ENCODE measurements at regions not wholly inside any gene's neighbourhood (a gene's known extent, or its start where the extent isn't known, plus 50 kb on each side); places are given as distances from the start of the nearest gene placed in this dataset.
"Not testable (repeated sequence)": the region's sequence is repeated elsewhere in the genome, so short reads cannot be mapped to it uniquely, and the experiment has no call there.

GRCh38 chr6:14294270-14294951, 176.8 kb downstream of the CD83 start:
- Mint-ChIP-seq H3K27ac (no peak overlapping the region), H3K27me3 (no peaks in the 10 kb centered on the region), H3K36me3 (no peaks in the 10 kb centered on the region), H3K9me3 (no peaks in the 10 kb centered on the region), H3K4me1 (no peaks in the 10 kb centered on the region), H3K4me3 (no peak overlapping the region)
- Histone ChIP-seq H3K4me1 (ENCODE audit: insufficient read depth, low read length) (no peaks in the 10 kb centered on the region), H3K27me3 (ENCODE audit: insufficient read depth, low read length) (no peaks in the 10 kb centered on the region), H3K36me3 (ENCODE audit: insufficient read depth, low read length) (no peaks in the 10 kb centered on the region), H3K4me3 (ENCODE audit: low read length in 2 of 2) (no peak overlapping the region), H3K9me3 (ENCODE audit: control insufficient read depth in 1 of 2, low read length in 2 of 2) (no peaks in the 10 kb centered on the region), H3K27ac (ENCODE audit: low read depth, low read length) (no peak overlapping the region)
- POLR2A ChIA-PET (ENCODE audit: partially characterized antibody), result no interaction called here
- no peak for DNase-seq
- CTCF ChIA-PET (ENCODE audit: partially characterized antibody), result no interaction called here
- intact Hi-C loops (cut with micrococcal nuclease), result no loop called here

- H3K36me3 Mint-ChIP-seq; H3K9me3 ChIP-seq (ENCODE audit: control insufficient read depth in 1 of 2, low read length in 2 of 2); intact Hi-C loops (cut with micrococcal nuclease); H3K4me1 ChIP-seq (ENCODE audit: insufficient read depth, low read length); H3K27me3 ChIP-seq (ENCODE audit: insufficient read depth, low read length); POLR2A ChIA-PET (ENCODE audit: partially characterized antibody); CTCF ChIA-PET (ENCODE audit: partially characterized antibody); H3K9me3 Mint-ChIP-seq; H3K4me1 Mint-ChIP-seq; H3K27ac Mint-ChIP-seq; DNase-seq; H3K4me3 Mint-ChIP-seq; H3K4me3 ChIP-seq (ENCODE audit: low read length in 2 of 2); H3K27me3 Mint-ChIP-seq; H3K27ac ChIP-seq (ENCODE audit: low read depth, low read length); H3K36me3 ChIP-seq (ENCODE audit: insufficient read depth, low read length): not testable (repeated sequence)
Measured at GRCh38 chr6:14296698-14297097, 179.1 kb downstream of the CD83 start.

GRCh38 chr6:14297118-14297517, 179.5 kb downstream of the CD83 start:
- H3K27me3 Mint-ChIP-seq; H3K36me3 ChIP-seq (ENCODE audit: insufficient read depth, low read length); H3K4me1 Mint-ChIP-seq; H3K4me3 Mint-ChIP-seq; DNase-seq; H3K36me3 Mint-ChIP-seq; H3K4me1 ChIP-seq (ENCODE audit: insufficient read depth, low read length); CTCF ChIA-PET (ENCODE audit: partially characterized antibody); H3K9me3 Mint-ChIP-seq; H3K27ac ChIP-seq (ENCODE audit: low read depth, low read length); H3K27ac Mint-ChIP-seq; POLR2A ChIA-PET (ENCODE audit: partially characterized antibody); intact Hi-C loops (cut with micrococcal nuclease); H3K27me3 ChIP-seq (ENCODE audit: insufficient read depth, low read length); H3K9me3 ChIP-seq (ENCODE audit: control insufficient read depth in 1 of 2, low read length in 2 of 2); H3K4me3 ChIP-seq (ENCODE audit: low read length in 2 of 2): not testable (repeated sequence)

GRCh38 chr6:14300189-14300588, 182.6 kb downstream of the CD83 start:
- H3K9me3 ChIP-seq (ENCODE audit: control insufficient read depth in 1 of 2, low read length in 2 of 2); CTCF ChIA-PET (ENCODE audit: partially characterized antibody); POLR2A ChIA-PET (ENCODE audit: partially characterized antibody); H3K9me3 Mint-ChIP-seq; H3K36me3 Mint-ChIP-seq; DNase-seq; H3K4me1 ChIP-seq (ENCODE audit: insufficient read depth, low read length); intact Hi-C loops (cut with micrococcal nuclease); H3K36me3 ChIP-seq (ENCODE audit: insufficient read depth, low read length); H3K4me3 ChIP-seq (ENCODE audit: low read length in 2 of 2); H3K27me3 Mint-ChIP-seq; H3K4me3 Mint-ChIP-seq; H3K4me1 Mint-ChIP-seq; H3K27ac Mint-ChIP-seq; H3K27me3 ChIP-seq (ENCODE audit: insufficient read depth, low read length); H3K27ac ChIP-seq (ENCODE audit: low read depth, low read length): not testable (repeated sequence)

DNA sequence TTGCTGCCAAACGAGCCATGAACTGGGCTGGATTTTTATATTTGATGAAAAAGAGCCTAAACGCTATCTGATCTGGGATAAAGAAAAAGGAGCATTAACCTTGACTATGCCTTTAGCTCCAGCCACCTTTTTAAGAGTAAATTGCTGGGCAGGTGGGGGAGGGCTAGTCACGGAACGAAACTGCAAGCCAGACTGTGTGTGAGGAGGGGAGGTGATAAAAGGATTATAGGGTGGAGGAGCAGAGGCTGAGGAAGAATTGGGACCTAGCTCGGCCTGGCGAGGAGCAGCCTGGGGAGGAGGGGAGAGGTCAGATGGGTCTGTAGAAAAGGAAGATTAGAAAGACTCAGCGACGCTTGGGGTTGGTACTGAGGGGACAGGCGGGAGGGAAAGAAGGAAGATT, 183.1 kb downstream of the CD83 start:
- H3K36me3 Mint-ChIP-seq; H3K27me3 Mint-ChIP-seq; CTCF ChIA-PET (ENCODE audit: partially characterized antibody); DNase-seq; H3K27ac Mint-ChIP-seq; H3K9me3 ChIP-seq (ENCODE audit: control insufficient read depth in 1 of 2, low read length in 2 of 2); POLR2A ChIA-PET (ENCODE audit: partially characterized antibody); intact Hi-C loops (cut with micrococcal nuclease); H3K4me1 Mint-ChIP-seq; H3K4me1 ChIP-seq (ENCODE audit: insufficient read depth, low read length); H3K4me3 Mint-ChIP-seq; H3K9me3 Mint-ChIP-seq; H3K4me3 ChIP-seq (ENCODE audit: low read length in 2 of 2); H3K27ac ChIP-seq (ENCODE audit: low read depth, low read length); H3K27me3 ChIP-seq (ENCODE audit: insufficient read depth, low read length); H3K36me3 ChIP-seq (ENCODE audit: insufficient read depth, low read length): not testable (repeated sequence)

GRCh38 chr6:14301477-14301876, 183.9 kb downstream of the CD83 start:
- H3K36me3 ChIP-seq (ENCODE audit: insufficient read depth, low read length); POLR2A ChIA-PET (ENCODE audit: partially characterized antibody); H3K9me3 Mint-ChIP-seq; H3K36me3 Mint-ChIP-seq; intact Hi-C loops (cut with micrococcal nuclease); H3K27me3 ChIP-seq (ENCODE audit: insufficient read depth, low read length); H3K4me3 ChIP-seq (ENCODE audit: low read length in 2 of 2); H3K27ac ChIP-seq (ENCODE audit: low read depth, low read length); DNase-seq; H3K4me3 Mint-ChIP-seq; H3K4me1 ChIP-seq (ENCODE audit: insufficient read depth, low read length); H3K4me1 Mint-ChIP-seq; CTCF ChIA-PET (ENCODE audit: partially characterized antibody); H3K27ac Mint-ChIP-seq; H3K27me3 Mint-ChIP-seq; H3K9me3 ChIP-seq (ENCODE audit: control insufficient read depth in 1 of 2, low read length in 2 of 2): not testable (repeated sequence)

GRCh38 chr6:14305131-14305530, 187.6 kb downstream of the CD83 start:
- intact Hi-C loops (cut with micrococcal nuclease), result no loop called here
- Histone ChIP-seq H3K9me3 (ENCODE audit: control insufficient read depth in 1 of 2, low read length in 2 of 2) (no peaks in the 10 kb centered on the region), H3K27ac (ENCODE audit: low read depth, low read length) (no peak overlapping the region), H3K36me3 (ENCODE audit: insufficient read depth, low read length) (no peaks in the 10 kb centered on the region), H3K27me3 (ENCODE audit: insufficient read depth, low read length) (no peaks in the 10 kb centered on the region), H3K4me1 (ENCODE audit: insufficient read depth, low read length) (no peaks in the 10 kb centered on the region), H3K4me3 (ENCODE audit: low read length in 2 of 2) (no peak overlapping the region)
- DNase-seq, result no peak
- Mint-ChIP-seq H3K9me3 (no peaks in the 10 kb centered on the region), H3K27me3 (peaks cover 0 to 4% of the 10 kb centered on the region in 2 donors), H3K4me3 (no peak overlapping the region), H3K27ac (no peak overlapping the region), H3K4me1 (no peaks in the 10 kb centered on the region), H3K36me3 (no peaks in the 10 kb centered on the region)
- ChIA-PET POLR2A (ENCODE audit: partially characterized antibody) (no interaction called here), CTCF (ENCODE audit: partially characterized antibody) (no interaction called here)

GRCh38 chr6:14305624-14306023, 188.1 kb downstream of the CD83 start:
- no peak overlapping the region for H3K4me3 Mint-ChIP-seq
- ChIA-PET CTCF (ENCODE audit: partially characterized antibody) (no interaction called here), POLR2A (ENCODE audit: partially characterized antibody) (no interaction called here)
- H3K27me3 Mint-ChIP-seq, result peaks cover 0 to 4% of the 10 kb centered on the region in 2 donors
- Histone ChIP-seq H3K9me3 (ENCODE audit: control insufficient read depth in 1 of 2, low read length in 2 of 2) (no peaks in the 10 kb centered on the region), H3K4me3 (ENCODE audit: low read length in 2 of 2) (no peak overlapping the region), H3K27ac (ENCODE audit: low read depth, low read length) (no peak overlapping the region), H3K36me3 (ENCODE audit: insufficient read depth, low read length) (no peaks in the 10 kb centered on the region), H3K4me1 (ENCODE audit: insufficient read depth, low read length) (no peaks in the 10 kb centered on the region), H3K27me3 (ENCODE audit: insufficient read depth, low read length) (no peaks in the 10 kb centered on the region)
- intact Hi-C loops (cut with micrococcal nuclease), result no loop called here
- no peaks in the 10 kb centered on the region for H3K4me1 Mint-ChIP-seq
- H3K36me3 Mint-ChIP-seq, result no peaks in the 10 kb centered on the region
- no peak overlapping the region for H3K27ac Mint-ChIP-seq
- no peak for DNase-seq
- H3K9me3 Mint-ChIP-seq, result no peaks in the 10 kb centered on the region
